HCT116 (cell line): ENCODE measurements at regions not wholly inside any gene's neighbourhood (a gene's known extent, or its start where the extent isn't known, plus 50 kb on each side); places are given as distances from the start of the nearest gene placed in this dataset.
A peak's percentile ranks its signal among the peaks of the same experiment; 100 is the strongest.

Experiments
- ATAC-seq: fragments of 200-7000 bp; cut with Tn5 transposase; 2 replicates; pipeline ENCODE4 v1.9.1; 2020; ENCODE audit warnings: mild to moderate bottlenecking, moderate library complexity
- BruUV-seq: library from RNA; stranded (reverse); fragments of 400-500 nt; replicated peaks from 2 replicates; lab custom pipeline; 2021; lab: Mats Ljungman, UMichigan
- CTCF ChIA-PET: fragments of 300-600 bp; sonication (Branson Sonifier 250); formaldehyde crosslinking; loops from one replicate; lab custom pipeline; 2021; ENCODE audit warnings: antibody characterized with exemption; lab: Charles Lee
- POLR2A ChIA-PET: fragments of 300-600, 350-600 bp; sonication (Branson Sonifier 250); formaldehyde crosslinking; loops from one replicate; lab custom pipeline; 2021; ENCODE audit warnings: antibody characterized with exemption; lab: Charles Lee
- RAD21 ChIA-PET, 2 experiments: fragments of 300-600 bp; sonication (Branson Sonifier 250); formaldehyde crosslinking; loops; one replicate each; lab custom pipeline; 2023; ENCODE audit warnings: low total read pairs in 2 of 2; ENCODE audit not compliant: uncharacterized antibody in 2 of 2, unreplicated experiment in 2 of 2, low non-redundant PET in 1 of 2; lab: Charles Lee
- DNase-seq: peaks from one replicate; pipeline ENCODE4 v3.0.0-alpha.2; 2010; ENCODE audit warnings: low read depth, low spot score
- H2AFZ ChIP-seq: fragments of 200-600 bp; shearing (Covaris generic), sonication (generic); 2 replicates; pipeline ENCODE4 v1.6.1; 2017; ENCODE audit warnings: low read depth, mixed run types, mixed read lengths, antibody characterized with exemption, low read length; ENCODE audit not compliant: poor library complexity, severe bottlenecking
- H3K27ac ChIP-seq: 2 replicates; pipeline ENCODE4 v1.5.1; 2012; ENCODE audit warnings: low read depth, low read length
- H3K27me3 ChIP-seq: fragments of 200-600 bp; sonication (generic); 2 replicates; pipeline ENCODE4 v1.6.1; 2016; ENCODE audit warnings: mixed run types, low read length, mixed read lengths; ENCODE audit not compliant: insufficient read depth
- H3K36me3 ChIP-seq, 2 experiments: fragments of 200-500 bp in 1 of 2; fragments of 200-600 bp in 1 of 2; sonication (Bioruptor generic) in 1 of 2; sonication (generic) in 1 of 2; 2 replicates each; pipeline versions ENCODE4 v1.5.1 to v1.6.1; 2014 to 2016; ENCODE audit warnings: low read length in 2 of 2, inconsistent platforms in 1 of 2, mixed read lengths in 1 of 2, mixed run types in 1 of 2; ENCODE audit not compliant: insufficient read depth in 2 of 2, control insufficient read depth in 1 of 2
- H3K4me1 ChIP-seq, 2 experiments: fragments of 200-600 bp in 1 of 2; sonication (generic) in 1 of 2; 2 replicates each; pipeline versions ENCODE4 v1.5.1 to v1.6.1; 2012 to 2017; ENCODE audit warnings: low read length in 2 of 2, inconsistent platforms in 1 of 2, mild to moderate bottlenecking in 1 of 2, mixed read lengths in 1 of 2, mixed run types in 1 of 2, moderate library complexity in 1 of 2; ENCODE audit not compliant: insufficient read depth in 2 of 2, control insufficient read depth in 1 of 2
- H3K4me2 ChIP-seq: fragments of 200-600 bp; sonication (generic); 2 replicates; pipeline ENCODE4 v1.6.1; 2017; ENCODE audit warnings: mixed run types, low read length, mixed read lengths
- H3K4me3 ChIP-seq, 2 experiments: fragments of 200-600 bp in 1 of 2; sonication (generic) in 1 of 2; replicated peaks in 1 of 2; 2 replicates each; pipeline ENCODE4 v1.5.1; 2011 to 2016; ENCODE audit warnings: low read length in 2 of 2, control low read depth in 1 of 2, low read depth in 1 of 2, mild to moderate bottlenecking in 1 of 2, mixed read lengths in 1 of 2, mixed run types in 1 of 2
- H3K79me2 ChIP-seq: fragments of 200-600 bp; sonication (generic); 2 replicates; pipeline ENCODE4 v1.6.1; 2017; ENCODE audit warnings: mild to moderate bottlenecking, mixed run types, low read length, moderate library complexity, mixed read lengths; ENCODE audit not compliant: insufficient read depth
- H3K9ac ChIP-seq: fragments of 200-600 bp; sonication (generic); 2 replicates; pipeline ENCODE4 v1.6.1; 2016; ENCODE audit warnings: low read length, mixed read lengths
- H3K9me2 ChIP-seq: fragments of 200-600 bp; sonication (generic), shearing (Covaris generic); 2 replicates; pipeline ENCODE4 v1.6.1; 2017; ENCODE audit warnings: mixed run types, mild to moderate bottlenecking, moderate library complexity; ENCODE audit not compliant: insufficient read depth
- H3K9me3 ChIP-seq, 2 experiments: fragments of 200-500 bp in 1 of 2; fragments of 200-600 bp in 1 of 2; sonication (Bioruptor generic) in 1 of 2; sonication (generic) in 1 of 2; 2 replicates each; pipeline ENCODE4 v1.6.1; 2014 to 2017; ENCODE audit warnings: low read length in 2 of 2, mixed read lengths in 2 of 2, inconsistent platforms in 1 of 2, low read depth in 1 of 2, mild to moderate bottlenecking in 1 of 2, mixed run types in 1 of 2, moderate library complexity in 1 of 2; ENCODE audit not compliant: control insufficient read depth in 1 of 2, insufficient read depth in 1 of 2
- H4K20me1 ChIP-seq: fragments of 200-600 bp; sonication (generic), shearing (Covaris generic); 2 replicates; pipeline ENCODE4 v1.6.1; 2017; ENCODE audit warnings: mixed run types, mild to moderate bottlenecking, moderate library complexity; ENCODE audit not compliant: insufficient read depth
- CBX3 ChIP-seq: IDR thresholded peaks from 2 replicates; pipeline ENCODE4 v1.6.1; 2012; ENCODE audit warnings: low read depth
- CEBPB ChIP-seq: IDR thresholded peaks from 2 replicates; pipeline ENCODE4 v1.6.1; 2012; ENCODE audit warnings: low read depth
- EGR1 ChIP-seq: IDR thresholded peaks from 2 replicates; pipeline ENCODE4 v1.6.1; 2012; ENCODE audit warnings: low read depth
- ELF1 ChIP-seq: IDR thresholded peaks from 2 replicates; pipeline ENCODE4 v1.6.1; 2012; ENCODE audit warnings: low read depth, borderline replicate concordance
- EZH2phosphoT487 ChIP-seq: fragments of 200-600 bp; IDR thresholded peaks from 2 replicates; pipeline ENCODE4 v1.6.1; 2018; ENCODE audit warnings: antibody characterized with exemption, borderline replicate concordance
- FOSL1 ChIP-seq: IDR thresholded peaks from 2 replicates; pipeline ENCODE4 v1.6.1; 2012; ENCODE audit warnings: low read depth
- REST ChIP-seq: IDR thresholded peaks from 2 replicates; pipeline ENCODE4 v1.6.1; 2012; ENCODE audit warnings: low read depth
- SIN3A ChIP-seq: IDR thresholded peaks from 2 replicates; pipeline ENCODE4 v1.6.1; 2012; ENCODE audit warnings: low read depth
- SP1 ChIP-seq: IDR thresholded peaks from 2 replicates; pipeline ENCODE4 v1.6.1; 2012; ENCODE audit warnings: low read depth
- SRF ChIP-seq: IDR thresholded peaks from 2 replicates; pipeline ENCODE4 v1.6.1; 2012; ENCODE audit warnings: low read depth
- YY1 ChIP-seq: IDR thresholded peaks from 2 replicates; pipeline ENCODE4 v1.6.1; 2011; ENCODE audit warnings: low read length, low read depth, moderate library complexity, mild to moderate bottlenecking; ENCODE audit not compliant: insufficient replicate concordance; ENCODE audit errors: extremely low read depth
- intact Hi-C: fragments of 100-400 bp; cut with micrococcal nuclease; formaldehyde crosslinking; loops from 2 replicates; pipeline ENCODE4 v1.10.0; 2022

- Histone ChIP-seq H3K27ac (no peak overlapping the region), H3K36me3 (no peaks in the 10 kb centered on the region), H3K4me2 (no peak overlapping the region), H3K79me2 (no peaks in the 10 kb centered on the region), H3K9ac (no peak overlapping the region), H3K9me3 (no peaks in the 10 kb centered on the region), H3K4me3 (no peak overlapping the region), H3K9me2 (no peaks in the 10 kb centered on the region), H2AFZ (no peak overlapping the region), H3K27me3 (no peaks in the 10 kb centered on the region), H4K20me1 (no peaks in the 10 kb centered on the region), H3K4me1 (no peaks in the 10 kb centered on the region)
- TF ChIP-seq SRF, result no peak
- TF ChIP-seq ELF1, result no peak
- TF ChIP-seq REST, result no peak
- no peak for TF ChIP-seq EZH2phosphoT487
- TF ChIP-seq YY1, result no peak
- no peak for TF ChIP-seq CEBPB
- no peak for TF ChIP-seq EGR1
- ATAC-seq (peak; percentile 50), DNase-seq (no peak)
- intact Hi-C loops, result no loop called here
- ChIA-PET POLR2A (no interaction called here), CTCF (no interaction called here), RAD21 (no interaction called here)
- BruUV-seq, result no TSS peak
These were observed 74.7 kb upstream of the PCAT7 start for GRCh38 chr9:94480205-94480604.

GRCh38 chr9:94482110-94482509 lies 72.8 kb upstream of the PCAT7 start:
- Histone ChIP-seq H2AFZ (no peak overlapping the region), H3K27me3 (no peaks in the 10 kb centered on the region), H3K27ac (no peak overlapping the region), H3K36me3 (no peaks in the 10 kb centered on the region), H3K79me2 (no peaks in the 10 kb centered on the region), H3K4me2 (no peak overlapping the region), H4K20me1 (no peaks in the 10 kb centered on the region), H3K4me1 (no peaks in the 10 kb centered on the region), H3K9me3 (no peaks in the 10 kb centered on the region), H3K9ac (no peak overlapping the region), H3K9me2 (no peaks in the 10 kb centered on the region), H3K4me3 (no peak overlapping the region)
- CTCF ChIA-PET, result no interaction called here
- POLR2A ChIA-PET, result no interaction called here
- no peak for TF ChIP-seq REST
- no peak for TF ChIP-seq CBX3
- TF ChIP-seq SRF, result no peak
- no peak for TF ChIP-seq SP1
- TF ChIP-seq ELF1, result no peak
- TF ChIP-seq FOSL1, result no peak
- TF ChIP-seq SIN3A, result no peak
- RAD21 ChIA-PET, result no interaction called here
- no TSS peak for BruUV-seq
- intact Hi-C loops, result no loop called here
- no peak for DNase-seq
- ATAC-seq, result no peak
